ENCODE measurements at regions not wholly inside any gene's neighbourhood (a gene's known extent, or its start where the extent isn't known, plus 50 kb on each side); places are given as distances from the start of the nearest gene placed in this dataset.

DNA sequence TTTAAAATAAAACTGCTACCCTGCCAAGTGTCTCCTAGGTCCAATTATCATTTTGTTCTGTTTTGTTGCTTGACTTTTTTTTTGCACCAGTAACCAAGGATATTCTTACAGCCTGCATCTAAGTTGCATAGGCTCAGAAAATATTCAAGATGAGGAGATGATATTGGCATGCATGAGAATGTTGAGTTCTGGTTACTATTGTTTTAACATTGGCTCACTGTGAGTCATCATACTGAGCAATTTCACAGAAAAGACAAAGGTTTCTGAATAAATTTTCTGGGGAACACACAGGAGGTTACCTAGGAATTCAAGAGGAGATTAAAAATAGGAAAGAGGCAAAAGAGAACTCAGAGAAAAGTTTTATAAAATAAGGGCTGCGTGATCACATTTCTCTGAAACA, 84.8 kb upstream of the POU3F3 start:
- TF ChIP-seq ZC3H10 (CRISPR knock-in tag; IDR thresholded peaks at IDR 0.05) (no peak), ZFP30 (CRISPR knock-in tag; IDR thresholded peaks at IDR 0.05) (no peak), ARNTL (CRISPR knock-in tag; IDR thresholded peaks at IDR 0.05; ENCODE audit: borderline replicate concordance, low read depth) (no peak), ISL1 (CRISPR knock-in tag; IDR thresholded peaks at IDR 0.05) (no peak), ZFP3 (CRISPR knock-in tag; IDR thresholded peaks at IDR 0.05) (no peak), ZNF565 (CRISPR knock-in tag; conservative IDR thresholded peaks at IDR 0.05; ENCODE audit: low read depth) (no peak), BACH2 (CRISPR knock-in tag; IDR thresholded peaks at IDR 0.05; ENCODE audit: borderline replicate concordance) (no peak), GLIS3 (CRISPR knock-in tag; IDR thresholded peaks at IDR 0.05) (no peak), SNAI2 (CRISPR knock-in tag; IDR thresholded peaks at IDR 0.05) (no peak)
- TF ChIP-seq, protein P1, sequence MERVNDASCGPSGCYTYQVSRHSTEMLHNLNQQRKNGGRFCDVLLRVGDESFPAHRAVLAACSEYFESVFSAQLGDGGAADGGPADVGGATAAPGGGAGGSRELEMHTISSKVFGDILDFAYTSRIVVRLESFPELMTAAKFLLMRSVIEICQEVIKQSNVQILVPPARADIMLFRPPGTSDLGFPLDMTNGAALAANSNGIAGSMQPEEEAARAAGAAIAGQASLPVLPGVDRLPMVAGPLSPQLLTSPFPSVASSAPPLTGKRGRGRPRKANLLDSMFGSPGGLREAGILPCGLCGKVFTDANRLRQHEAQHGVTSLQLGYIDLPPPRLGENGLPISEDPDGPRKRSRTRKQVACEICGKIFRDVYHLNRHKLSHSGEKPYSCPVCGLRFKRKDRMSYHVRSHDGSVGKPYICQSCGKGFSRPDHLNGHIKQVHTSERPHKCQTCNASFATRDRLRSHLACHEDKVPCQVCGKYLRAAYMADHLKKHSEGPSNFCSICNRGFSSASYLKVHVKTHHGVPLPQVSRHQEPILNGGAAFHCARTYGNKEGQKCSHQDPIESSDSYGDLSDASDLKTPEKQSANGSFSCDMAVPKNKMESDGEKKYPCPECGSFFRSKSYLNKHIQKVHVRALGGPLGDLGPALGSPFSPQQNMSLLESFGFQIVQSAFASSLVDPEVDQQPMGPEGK (CRISPR knock-in tag; IDR thresholded peaks at IDR 0.05; ENCODE audit: borderline replicate concordance), result no peak
- TF ChIP-seq, protein P2, sequence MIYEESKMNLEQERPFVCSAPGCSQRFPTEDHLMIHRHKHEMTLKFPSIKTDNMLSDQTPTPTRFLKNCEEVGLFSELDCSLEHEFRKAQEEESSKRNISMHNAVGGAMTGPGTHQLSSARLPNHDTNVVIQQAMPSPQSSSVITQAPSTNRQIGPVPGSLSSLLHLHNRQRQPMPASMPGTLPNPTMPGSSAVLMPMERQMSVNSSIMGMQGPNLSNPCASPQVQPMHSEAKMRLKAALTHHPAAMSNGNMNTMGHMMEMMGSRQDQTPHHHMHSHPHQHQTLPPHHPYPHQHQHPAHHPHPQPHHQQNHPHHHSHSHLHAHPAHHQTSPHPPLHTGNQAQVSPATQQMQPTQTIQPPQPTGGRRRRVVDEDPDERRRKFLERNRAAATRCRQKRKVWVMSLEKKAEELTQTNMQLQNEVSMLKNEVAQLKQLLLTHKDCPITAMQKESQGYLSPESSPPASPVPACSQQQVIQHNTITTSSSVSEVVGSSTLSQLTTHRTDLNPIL (CRISPR knock-in tag; IDR thresholded peaks at IDR 0.05; ENCODE audit: low read depth), result no peak
- TF ChIP-seq, protein P3, sequence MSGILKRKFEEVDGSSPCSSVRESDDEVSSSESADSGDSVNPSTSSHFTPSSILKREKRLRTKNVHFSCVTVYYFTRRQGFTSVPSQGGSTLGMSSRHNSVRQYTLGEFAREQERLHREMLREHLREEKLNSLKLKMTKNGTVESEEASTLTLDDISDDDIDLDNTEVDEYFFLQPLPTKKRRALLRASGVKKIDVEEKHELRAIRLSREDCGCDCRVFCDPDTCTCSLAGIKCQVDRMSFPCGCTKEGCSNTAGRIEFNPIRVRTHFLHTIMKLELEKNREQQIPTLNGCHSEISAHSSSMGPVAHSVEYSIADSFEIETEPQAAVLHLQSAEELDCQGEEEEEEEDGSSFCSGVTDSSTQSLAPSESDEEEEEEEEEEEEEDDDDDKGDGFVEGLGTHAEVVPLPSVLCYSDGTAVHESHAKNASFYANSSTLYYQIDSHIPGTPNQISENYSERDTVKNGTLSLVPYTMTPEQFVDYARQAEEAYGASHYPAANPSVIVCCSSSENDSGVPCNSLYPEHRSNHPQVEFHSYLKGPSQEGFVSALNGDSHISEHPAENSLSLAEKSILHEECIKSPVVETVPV (CRISPR knock-in tag; IDR thresholded peaks at IDR 0.05), result no peak
- TF ChIP-seq, protein P4, sequence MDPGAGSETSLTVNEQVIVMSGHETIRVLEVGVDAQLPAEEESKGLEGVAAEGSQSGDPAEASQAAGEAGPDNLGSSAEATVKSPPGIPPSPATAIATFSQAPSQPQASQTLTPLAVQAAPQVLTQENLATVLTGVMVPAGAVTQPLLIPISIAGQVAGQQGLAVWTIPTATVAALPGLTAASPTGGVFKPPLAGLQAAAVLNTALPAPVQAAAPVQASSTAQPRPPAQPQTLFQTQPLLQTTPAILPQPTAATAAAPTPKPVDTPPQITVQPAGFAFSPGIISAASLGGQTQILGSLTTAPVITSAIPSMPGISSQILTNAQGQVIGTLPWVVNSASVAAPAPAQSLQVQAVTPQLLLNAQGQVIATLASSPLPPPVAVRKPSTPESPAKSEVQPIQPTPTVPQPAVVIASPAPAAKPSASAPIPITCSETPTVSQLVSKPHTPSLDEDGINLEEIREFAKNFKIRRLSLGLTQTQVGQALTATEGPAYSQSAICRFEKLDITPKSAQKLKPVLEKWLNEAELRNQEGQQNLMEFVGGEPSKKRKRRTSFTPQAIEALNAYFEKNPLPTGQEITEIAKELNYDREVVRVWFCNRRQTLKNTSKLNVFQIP (CRISPR knock-in tag; IDR thresholded peaks at IDR 0.05; ENCODE audit: borderline replicate concordance, low read depth), result no peak

Data from SK-N-SH treated with all-trans-retinoic acid at 6 μM for 48 hours (cell line).